ENCODE measurements at regions not wholly inside any gene's neighbourhood (a gene's known extent, or its start where the extent isn't known, plus 50 kb on each side); places are given as distances from the start of the nearest gene placed in this dataset.

DNA sequence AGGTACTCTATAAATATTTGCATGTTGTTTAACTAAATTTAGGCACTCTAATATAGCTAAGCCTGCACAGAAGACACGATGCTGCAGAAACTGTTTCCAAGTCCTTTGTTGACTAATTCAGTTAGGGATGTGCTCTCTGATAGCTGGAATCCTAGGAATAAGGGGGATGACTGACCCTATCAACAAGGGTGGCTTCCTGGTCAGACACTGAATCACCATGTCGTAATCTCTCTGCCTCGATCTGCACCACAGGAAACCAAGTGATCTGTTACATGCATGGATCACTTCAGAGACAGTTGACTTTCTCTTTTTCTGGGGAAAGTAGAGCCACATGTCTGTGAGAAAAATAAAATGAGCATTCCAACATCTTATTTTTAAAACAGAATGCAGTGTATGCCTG lies 169.1 kb downstream of the GUCY2F start:
- Mint-ChIP-seq H3K27ac (ENCODE audit: unreplicated experiment) (no peak overlapping the region), H3K36me3 (ENCODE audit: unreplicated experiment) (no peaks in the 10 kb centered on the region), H3K4me1 (ENCODE audit: unreplicated experiment) (no peaks in the 10 kb centered on the region), H3K9me3 (ENCODE audit: unreplicated experiment) (peaks cover 4% of the 10 kb centered on the region), H3K27me3 (ENCODE audit: unreplicated experiment) (peaks cover 19% of the 10 kb centered on the region), H3K4me3 (ENCODE audit: unreplicated experiment) (no peak overlapping the region)
- TF ChIP-seq CTCF (IDR thresholded peaks at IDR 0.05) = no peak
- no peak for DNase-seq (ENCODE audit: extremely low spot score, unreplicated experiment)

DNA sequence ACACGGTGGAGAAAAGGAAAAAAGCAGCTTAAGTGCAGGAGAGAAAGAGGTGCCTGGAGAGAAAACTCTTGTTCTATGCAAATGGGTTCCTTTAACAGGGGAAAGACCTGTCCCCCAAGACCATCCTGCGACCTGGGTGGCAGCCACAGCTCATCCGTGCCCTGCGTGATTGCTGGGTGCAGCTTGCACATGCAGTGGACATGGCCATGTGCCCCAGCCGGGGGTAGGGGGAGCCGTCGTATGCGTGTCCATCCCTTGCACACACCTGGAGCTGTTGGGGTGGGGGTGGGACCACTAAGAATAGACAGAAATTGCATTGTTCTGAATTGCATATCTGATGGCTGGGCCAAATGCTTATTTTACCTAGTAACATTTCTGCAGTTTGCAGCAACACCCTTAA lies 171.9 kb downstream of the GUCY2F start:
- Mint-ChIP-seq H3K27me3 (ENCODE audit: unreplicated experiment) (peaks cover 9% of the 10 kb centered on the region), H3K9me3 (ENCODE audit: unreplicated experiment) (no peaks in the 10 kb centered on the region), H3K36me3 (ENCODE audit: unreplicated experiment) (no peaks in the 10 kb centered on the region), H3K4me3 (ENCODE audit: unreplicated experiment) (no peak overlapping the region), H3K27ac (ENCODE audit: unreplicated experiment) (no peak overlapping the region), H3K4me1 (ENCODE audit: unreplicated experiment) (no peaks in the 10 kb centered on the region)
- no peak for DNase-seq (ENCODE audit: extremely low spot score, unreplicated experiment)
- no peak for TF ChIP-seq CTCF (IDR thresholded peaks at IDR 0.05)

GRCh38 chrX:109301177-109301576 lies 180.7 kb downstream of the GUCY2F start:
- Mint-ChIP-seq H3K4me1 (ENCODE audit: unreplicated experiment) (no peaks in the 10 kb centered on the region), H3K36me3 (ENCODE audit: unreplicated experiment) (no peaks in the 10 kb centered on the region), H3K27ac (ENCODE audit: unreplicated experiment) (no peak overlapping the region), H3K4me3 (ENCODE audit: unreplicated experiment) (no peak overlapping the region), H3K9me3 (ENCODE audit: unreplicated experiment) (no peaks in the 10 kb centered on the region), H3K27me3 (ENCODE audit: unreplicated experiment) (peaks cover 34% of the 10 kb centered on the region)
- no peak for TF ChIP-seq CTCF (IDR thresholded peaks at IDR 0.05)
- DNase-seq (ENCODE audit: extremely low spot score, unreplicated experiment) = no peak

DNA sequence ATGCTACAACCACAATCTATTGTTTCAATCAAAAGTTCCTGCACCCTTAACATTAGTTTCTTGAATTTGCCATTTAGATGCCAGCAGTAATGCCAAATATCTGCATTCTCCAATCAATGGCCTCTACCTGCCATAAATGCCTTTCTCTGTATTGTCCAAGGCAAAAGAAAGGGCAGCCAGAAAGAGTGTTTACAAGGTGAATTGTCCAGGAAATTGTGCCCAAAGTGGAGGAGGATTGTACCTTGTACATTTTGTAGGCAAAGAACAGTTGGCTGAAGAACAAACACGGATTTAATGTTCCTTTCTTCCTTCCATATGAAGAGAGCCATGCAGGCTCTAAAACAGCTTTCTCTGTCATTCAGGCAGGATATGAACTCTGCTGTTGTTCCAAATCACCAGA lies 181.5 kb downstream of the GUCY2F start:
- DNase-seq (ENCODE audit: extremely low spot score, unreplicated experiment) = no peak
- Mint-ChIP-seq H3K4me3 (ENCODE audit: unreplicated experiment) (no peak overlapping the region), H3K27me3 (ENCODE audit: unreplicated experiment) (peaks cover 29% of the 10 kb centered on the region), H3K4me1 (ENCODE audit: unreplicated experiment) (no peaks in the 10 kb centered on the region), H3K27ac (ENCODE audit: unreplicated experiment) (no peak overlapping the region), H3K36me3 (ENCODE audit: unreplicated experiment) (no peaks in the 10 kb centered on the region), H3K9me3 (ENCODE audit: unreplicated experiment) (no peaks in the 10 kb centered on the region)
- no peak for TF ChIP-seq CTCF (IDR thresholded peaks at IDR 0.05)

DNA sequence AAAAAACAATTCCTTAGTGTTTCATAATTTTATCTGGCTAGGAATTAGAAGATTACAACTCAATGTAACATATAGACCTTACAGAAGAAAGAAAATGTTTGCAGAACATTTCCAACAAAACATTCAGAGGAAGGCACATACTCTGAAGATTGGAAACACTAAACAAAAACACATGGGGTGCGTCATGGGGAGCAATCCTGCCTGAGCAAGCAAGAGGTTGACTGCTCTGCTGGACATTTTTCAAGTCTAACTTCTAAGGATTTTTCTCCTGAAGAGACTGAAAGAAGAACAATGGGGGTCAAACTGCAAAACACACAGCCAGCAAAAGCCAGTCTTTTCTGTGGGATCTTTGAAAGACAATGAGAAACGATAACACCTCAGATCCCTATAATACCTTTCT lies 182.8 kb downstream of the GUCY2F start:
- H3K27ac Mint-ChIP-seq (ENCODE audit: unreplicated experiment) = no peak overlapping the region
- no peak for TF ChIP-seq CTCF (IDR thresholded peaks at IDR 0.05)
- no peaks in the 10 kb centered on the region for H3K36me3 Mint-ChIP-seq (ENCODE audit: unreplicated experiment)
- H3K4me3 Mint-ChIP-seq (ENCODE audit: unreplicated experiment) = no peak overlapping the region
- no peaks in the 10 kb centered on the region for H3K9me3 Mint-ChIP-seq (ENCODE audit: unreplicated experiment)
- no peak for DNase-seq (ENCODE audit: extremely low spot score, unreplicated experiment)
- H3K4me1 Mint-ChIP-seq (ENCODE audit: unreplicated experiment) = peaks cover 1% of the 10 kb centered on the region
- peaks cover 29% of the 10 kb centered on the region for H3K27me3 Mint-ChIP-seq (ENCODE audit: unreplicated experiment)

Measured in osteocyte (in vitro differentiated cells).